Osteocyte (in vitro differentiated cells): ENCODE measurements at regions not wholly inside any gene's neighbourhood (a gene's known extent, or its start where the extent isn't known, plus 50 kb on each side); places are given as distances from the start of the nearest gene placed in this dataset.

Experiments
- DNase-seq: peaks from one replicate; pipeline ENCODE4 v3.0.0; 2021; ENCODE audit warnings: mixed read lengths; ENCODE audit not compliant: unreplicated experiment; ENCODE audit errors: extremely low spot score
- H3K27ac Mint-ChIP-seq: one replicate; pipeline ENCODE4 v1.8.0; 2021; ENCODE audit warnings: mild to moderate bottlenecking, mixed read lengths; ENCODE audit not compliant: unreplicated experiment
- H3K27me3 Mint-ChIP-seq: one replicate; pipeline ENCODE4 v1.8.0; 2021; ENCODE audit warnings: mixed read lengths; ENCODE audit not compliant: unreplicated experiment
- H3K36me3 Mint-ChIP-seq: one replicate; pipeline ENCODE4 v1.8.0; 2021; ENCODE audit warnings: mixed read lengths; ENCODE audit not compliant: unreplicated experiment
- H3K4me1 Mint-ChIP-seq: one replicate; pipeline ENCODE4 v1.8.0; 2021; ENCODE audit warnings: mixed read lengths; ENCODE audit not compliant: unreplicated experiment
- H3K4me3 Mint-ChIP-seq: one replicate; pipeline ENCODE4 v1.8.0; 2021; ENCODE audit warnings: mild to moderate bottlenecking, moderate library complexity, mixed read lengths; ENCODE audit not compliant: unreplicated experiment
- H3K9me3 Mint-ChIP-seq: one replicate; pipeline ENCODE4 v1.8.0; 2021; ENCODE audit warnings: mixed read lengths; ENCODE audit not compliant: unreplicated experiment
- CTCF ChIP-seq: fragments of 200-600 bp; sonication (generic); IDR thresholded peaks from 2 replicates; pipeline ENCODE4 v1.5.0; 2021; ENCODE audit warnings: antibody characterized with exemption, mild to moderate bottlenecking, moderate library complexity

- no peaks in the 10 kb centered on the region for H3K36me3 Mint-ChIP-seq
- no peaks in the 10 kb centered on the region for H3K27me3 Mint-ChIP-seq
- no peak overlapping the region for H3K4me3 Mint-ChIP-seq
- TF ChIP-seq CTCF = no peak
- peaks cover 8% of the 10 kb centered on the region for H3K9me3 Mint-ChIP-seq
- no peaks in the 10 kb centered on the region for H3K4me1 Mint-ChIP-seq
- no peak for DNase-seq
- H3K27ac Mint-ChIP-seq = no peak overlapping the region
These were observed 722.8 kb downstream of the ADCYAP1 start for GRCh38 chr18:1627494-1627893.

- Mint-ChIP-seq H3K27me3 (no peaks in the 10 kb centered on the region), H3K27ac (no peak overlapping the region), H3K36me3 (no peaks in the 10 kb centered on the region), H3K4me3 (no peak overlapping the region), H3K4me1 (no peaks in the 10 kb centered on the region), H3K9me3 (peaks cover 4% of the 10 kb centered on the region)
- no peak for TF ChIP-seq CTCF
- DNase-seq = no peak
These were observed 744.0 kb downstream of the ADCYAP1 start for GRCh38 chr18:1648712-1649111.

- no peaks in the 10 kb centered on the region for H3K4me1 Mint-ChIP-seq
- no peak overlapping the region for H3K27ac Mint-ChIP-seq
- no peaks in the 10 kb centered on the region for H3K36me3 Mint-ChIP-seq
- H3K27me3 Mint-ChIP-seq = no peaks in the 10 kb centered on the region
- no peak for DNase-seq
- H3K4me3 Mint-ChIP-seq = no peak overlapping the region
- no peaks in the 10 kb centered on the region for H3K9me3 Mint-ChIP-seq
- TF ChIP-seq CTCF = no peak
These were observed 747.3 kb downstream of the ADCYAP1 start for GRCh38 chr18:1652018-1652417.

GRCh38 chr18:1653873-1654272 lies 749.2 kb downstream of the ADCYAP1 start:
- H3K9me3 Mint-ChIP-seq = no peaks in the 10 kb centered on the region
- no peak for TF ChIP-seq CTCF
- DNase-seq = no peak
- no peak overlapping the region for H3K4me3 Mint-ChIP-seq
- no peaks in the 10 kb centered on the region for H3K36me3 Mint-ChIP-seq
- H3K27ac Mint-ChIP-seq = no peak overlapping the region
- no peaks in the 10 kb centered on the region for H3K4me1 Mint-ChIP-seq
- no peaks in the 10 kb centered on the region for H3K27me3 Mint-ChIP-seq

GRCh38 chr18:1657876-1658275 lies 753.2 kb downstream of the ADCYAP1 start:
- no peaks in the 10 kb centered on the region for H3K4me1 Mint-ChIP-seq
- H3K9me3 Mint-ChIP-seq = no peaks in the 10 kb centered on the region
- no peak for DNase-seq
- no peak overlapping the region for H3K4me3 Mint-ChIP-seq
- no peak for TF ChIP-seq CTCF
- H3K27ac Mint-ChIP-seq = no peak overlapping the region
- no peaks in the 10 kb centered on the region for H3K36me3 Mint-ChIP-seq
- no peaks in the 10 kb centered on the region for H3K27me3 Mint-ChIP-seq
